ENCODE measurements at regions not wholly inside any gene's neighbourhood (a gene's known extent, or its start where the extent isn't known, plus 50 kb on each side); places are given as distances from the start of the nearest gene placed in this dataset.

DNA sequence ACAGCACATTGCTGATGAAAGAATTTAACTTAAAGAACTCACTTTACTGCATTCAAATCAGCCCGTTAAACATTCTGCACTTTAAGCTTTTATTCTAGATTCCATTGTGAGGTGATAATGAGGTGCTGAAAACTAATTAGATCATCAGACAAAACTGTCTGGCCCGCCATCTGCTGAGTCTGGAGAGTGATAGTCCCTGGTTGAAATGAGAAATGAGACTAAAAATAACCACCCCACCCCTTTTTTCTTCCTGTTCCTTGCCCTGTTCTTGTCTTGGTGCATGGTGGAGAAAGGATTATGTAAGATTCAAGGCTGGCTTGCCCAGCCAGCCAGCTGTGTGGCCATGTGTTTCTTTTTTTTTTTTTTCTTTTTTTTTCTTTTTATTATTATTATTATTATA is 277.0 kb upstream of the COBL start:
- no peak overlapping the region for H3K4me2 ChIP-seq (ENCODE audit: insufficient read depth in 1 of 2, low read depth in 2 of 2, low read length in 2 of 2)
- H3K4me1 ChIP-seq (replicated peaks in 1 of 4; ENCODE audit: control insufficient read depth in 3 of 4, insufficient read depth in 4 of 4, low read length in 3 of 4): no peaks in the 10 kb centered on the region
- no peak overlapping the region for H2AK5ac ChIP-seq (ENCODE audit: low read depth, low read length)
- no peaks in the 10 kb centered on the region; a peak in 2 of 7 replicates for H3K27me3 ChIP-seq (replicated peaks in 1 of 4; ENCODE audit: control insufficient read depth in 3 of 4, extremely low read depth in 1 of 4, insufficient read depth in 3 of 4, low read length in 3 of 4)
- H4K20me1 ChIP-seq (replicated peaks in 1 of 2; ENCODE audit: control insufficient read depth in 1 of 2, insufficient read depth in 2 of 2, low read length in 2 of 2): no peaks in the 10 kb centered on the region
- H2BK5ac ChIP-seq (ENCODE audit: low read depth, low read length): no peak overlapping the region
- no peak overlapping the region for H2AFZ ChIP-seq (ENCODE audit: low read length)
- no peak overlapping the region for H3K4me3 ChIP-seq (ENCODE audit: extremely low read depth in 1 of 4, insufficient read depth in 2 of 4, low read depth in 3 of 4, low read length in 4 of 4)
- H3K79me2 ChIP-seq (ENCODE audit: control insufficient read depth in 1 of 2, insufficient read depth in 2 of 2, low read length in 2 of 2): no peaks in the 10 kb centered on the region
- H4K5ac ChIP-seq (ENCODE audit: insufficient read length, low read depth, low read length): no peak overlapping the region
- H3K23me2 ChIP-seq (ENCODE audit: low read depth, low read length): no peaks in the 10 kb centered on the region
- H3K79me1 ChIP-seq (ENCODE audit: low read depth, low read length): no peaks in the 10 kb centered on the region
- no peak overlapping the region for H2BK12ac ChIP-seq (ENCODE audit: low read depth, low read length)
- H2BK120ac ChIP-seq (replicated peaks; ENCODE audit: low read depth, low read length): no peak overlapping the region
- no peak overlapping the region for H3K27ac ChIP-seq (ENCODE audit: low read depth, low read length)
- no peak overlapping the region for H4K8ac ChIP-seq (ENCODE audit: extremely low read depth, insufficient read depth, low read length)
- H4K91ac ChIP-seq (replicated peaks; ENCODE audit: insufficient read length, low read length): no peak overlapping the region
- no peak overlapping the region for H2BK15ac ChIP-seq (ENCODE audit: low read length)
- no peak overlapping the region for H3K56ac ChIP-seq (replicated peaks; ENCODE audit: insufficient read length, low read depth, low read length)
- H3K9me3 ChIP-seq (ENCODE audit: insufficient read depth in 2 of 2, low read depth in 1 of 2, low read length in 1 of 2): no peaks in the 10 kb centered on the region
- no peak overlapping the region for H3K9ac ChIP-seq (replicated peaks in 1 of 4; ENCODE audit: extremely low read depth in 1 of 4, low read depth in 3 of 4, low read length in 3 of 4)
- WGBS, 2 experiments (ENCODE audit: extremely low coverage in 1 of 2, insufficient coverage in 1 of 2, insufficient read length in 1 of 2, insufficient replicate concordance in 2 of 2, low coverage in 1 of 2, low lambda C conversion rate in 2 of 2, missing lambda C conversion rate in 1 of 2): 83% methylated on average over 2 of the region's 2 CpGs; no CpG with 5 or more reads in 1 of the 2 experiments
- DNase-seq (ENCODE audit: low read depth in 1 of 2, low spot score in 2 of 2) (no peak), FAIRE-seq (no peak)
- ChIA-PET POLR2A (ENCODE audit: partially characterized antibody) (no interaction called here), CTCF (ENCODE audit: partially characterized antibody) (interaction anchor here (1.7 kb wide), 1 partner anchor 163 kb away, joined by 6 read pairs; no protein-coding TSS in a partner anchor)
- H3K23ac ChIP-seq (ENCODE audit: insufficient read length): no peak overlapping the region
- no peak overlapping the region for H3K4ac ChIP-seq (replicated peaks; ENCODE audit: insufficient read length, low read depth, low read length)
- no peaks in the 10 kb centered on the region for H3K36me3 ChIP-seq (ENCODE audit: control insufficient read depth in 2 of 4, insufficient read depth in 4 of 4, low read length in 3 of 4)
- H2BK20ac ChIP-seq (ENCODE audit: low read length): no peak overlapping the region
- no peak overlapping the region for H3K18ac ChIP-seq (ENCODE audit: extremely low read depth, low read length)
- no peak overlapping the region for H3K14ac ChIP-seq (ENCODE audit: insufficient read length)
- no peak for TF ChIP-seq EGR1 (IDR thresholded peaks at IDR 0.05; ENCODE audit: borderline replicate concordance, low read depth, low read length)
- no peak for TF ChIP-seq BACH1 (IDR thresholded peaks at IDR 0.05; ENCODE audit: low read length)
- TF ChIP-seq TAF7 (optimal IDR thresholded peaks at IDR 0.05; ENCODE audit: borderline replicate concordance, low read depth, low read length): no peak
- TF ChIP-seq TBP (IDR thresholded peaks at IDR 0.05; ENCODE audit: low read depth, low read length): no peak
- TF ChIP-seq PHF8 (conservative IDR thresholded peaks at IDR 0.05; ENCODE audit: low read depth, low read length): no peak

Data from H1 (cell line).